Omental fat pad (tissue), 3 donors: ENCODE measurements at regions not wholly inside any gene's neighbourhood (a gene's known extent, or its start where the extent isn't known, plus 50 kb on each side); places are given as distances from the start of the nearest gene placed in this dataset.

Experiments
- ATAC-seq: fragments of 150-250 bp; one replicate; pipeline ENCODE4 v1.9.1; 2016; ENCODE audit warnings: mild to moderate bottlenecking, moderate library complexity; ENCODE audit not compliant: low FRiP score
- DNase-seq: peaks from one replicate; pipeline ENCODE4 v3.0.0-alpha.2; 2019; ENCODE audit warnings: low spot score
- CTCF ChIP-seq, 3 donors: fragments of 450-650 bp; IDR thresholded peaks; one replicate each; pipeline ENCODE4 v1.5.1; 2016 to 2017; ENCODE audit warnings: antibody characterized with exemption in 3 of 3, mild to moderate bottlenecking in 3 of 3, moderate library complexity in 2 of 3

- ATAC-seq (no peak), DNase-seq (no peak)
- no peak for TF ChIP-seq CTCF (IDR thresholded peaks at IDR 0.05)
These were observed 218.1 kb upstream of the PKN2 start for GRCh38 chr1:88466011-88466410.

- no peak for ATAC-seq
- no peak for TF ChIP-seq CTCF (IDR thresholded peaks at IDR 0.05)
- DNase-seq: no peak
These were observed 217.0 kb upstream of the PKN2 start for GRCh38 chr1:88466899-88467580.

- no peak for DNase-seq
- TF ChIP-seq CTCF (IDR thresholded peaks at IDR 0.05): no peak
- no peak for ATAC-seq
These were observed 211.8 kb upstream of the PKN2 start for GRCh38 chr1:88472298-88472697.

- DNase-seq (no peak), ATAC-seq (no peak)
- TF ChIP-seq CTCF (IDR thresholded peaks at IDR 0.05): no peak
These were observed 211.4 kb upstream of the PKN2 start for GRCh38 chr1:88472714-88473113.

- no peak for ATAC-seq
- no peak for TF ChIP-seq CTCF (IDR thresholded peaks at IDR 0.05)
- no peak for DNase-seq
These were observed 209.3 kb upstream of the PKN2 start for GRCh38 chr1:88474555-88475304.

- no peak for TF ChIP-seq CTCF (IDR thresholded peaks at IDR 0.05)
- DNase-seq: no peak
- ATAC-seq: no peak
These were observed 199.2 kb upstream of the PKN2 start for GRCh38 chr1:88484881-88485280.

GRCh38 chr1:88488237-88488636 is 195.8 kb upstream of the PKN2 start:
- no peak for TF ChIP-seq CTCF (IDR thresholded peaks at IDR 0.05)
- DNase-seq (no peak), ATAC-seq (no peak)
